B cell (primary cell): ENCODE measurements at regions not wholly inside any gene's neighbourhood (a gene's known extent, or its start where the extent isn't known, plus 50 kb on each side); places are given as distances from the start of the nearest gene placed in this dataset.

Source experiments
- ATAC-seq: fragments of 200-7000 bp; cut with Tn5 transposase; one replicate; pipeline ENCODE4 v1.10.0; 2021; ENCODE audit warnings: low read depth, mild to moderate bottlenecking, moderate number of reproducible peaks, moderate library complexity
- CTCF ChIA-PET: fragments of 350-600 bp; sonication (Branson Sonifier 250); formaldehyde crosslinking; loops from one replicate; lab custom pipeline; 2021; ENCODE audit warnings: antibody characterized with exemption, inconsistent platforms; lab: Charles Lee
- POLR2A ChIA-PET: fragments of 350-600 bp; sonication (Branson Sonifier 250); formaldehyde crosslinking; loops from one replicate; lab custom pipeline; 2021; ENCODE audit warnings: antibody characterized with exemption; lab: Charles Lee
- DNase-seq: peaks from one replicate; pipeline ENCODE4 v3.0.0; 2013
- H2AFZ ChIP-seq: 2 replicates; pipeline ENCODE4 v1.6.1; 2012; ENCODE audit warnings: mild to moderate bottlenecking, low read depth, low read length; ENCODE audit not compliant: insufficient read depth, poor library complexity, severe bottlenecking
- H3K27ac ChIP-seq, 2 donors: 1 replicate in 1 of 2; 2 replicates in 1 of 2; pipeline ENCODE4 v1.5.1; 2012 to 2013; ENCODE audit warnings: low read length in 2 of 2, mild to moderate bottlenecking in 2 of 2, moderate library complexity in 1 of 2
- H3K27me3 ChIP-seq, 4 experiments: fragments of 200-600 bp in 1 of 4; sonication (generic) in 1 of 4; replicated peaks in 1 of 4; 1 replicate in 2 of 4; 2 replicates in 2 of 4; pipeline versions ENCODE4 v1.6.1 to v1.7.0; 2013 to 2016; ENCODE audit warnings: low read length in 3 of 4, mild to moderate bottlenecking in 2 of 4, mixed read lengths in 1 of 4, moderate library complexity in 1 of 4; ENCODE audit not compliant: insufficient read depth in 4 of 4, control insufficient read depth in 3 of 4; ENCODE audit errors: control extremely low read depth in 1 of 4
- H3K36me3 ChIP-seq, 2 experiments: replicated peaks in 1 of 2; 1 replicate in 1 of 2; 2 replicates in 1 of 2; pipeline versions ENCODE4 v1.6.1 to v1.7.1; 2013; ENCODE audit warnings: low read length in 1 of 2; ENCODE audit not compliant: insufficient read depth in 2 of 2, control insufficient read depth in 1 of 2; ENCODE audit errors: control extremely low read depth in 1 of 2, extremely low read depth in 1 of 2
- H3K4me1 ChIP-seq, 2 donors: fragments of 200-600 bp in 1 of 2; sonication (generic) in 1 of 2; 1 replicate in 1 of 2; 2 replicates in 1 of 2; pipeline versions ENCODE4 v1.5.1 to v1.6.1; 2013 to 2017; ENCODE audit warnings: low read length in 2 of 2; ENCODE audit not compliant: control insufficient read depth in 2 of 2, insufficient read depth in 2 of 2
- H3K4me2 ChIP-seq: replicated peaks from 2 replicates; pipeline ENCODE3; 2012; ENCODE audit warnings: mild to moderate bottlenecking, low read depth, low read length; ENCODE audit not compliant: poor library complexity, severe bottlenecking
- H3K4me3 ChIP-seq, 5 experiments: fragments of 200-600 bp in 1 of 5; sonication (generic) in 1 of 5; 1 replicate in 3 of 5; 2 replicates in 2 of 5; pipeline versions ENCODE4 v1.5.1 to v1.7.0; 2011 to 2016; ENCODE audit warnings: low read length in 4 of 5, mild to moderate bottlenecking in 4 of 5, low read depth in 2 of 5, control low read depth in 1 of 5, moderate library complexity in 1 of 5; ENCODE audit not compliant: insufficient read depth in 1 of 5; ENCODE audit errors: control extremely low read depth in 1 of 5, extremely low read depth in 1 of 5
- H3K79me2 ChIP-seq: fragments of 200-600 bp; sonication (generic); one replicate; pipeline ENCODE4 v1.6.0; 2016; ENCODE audit warnings: low read length; ENCODE audit not compliant: control insufficient read depth, insufficient read depth
- H3K9ac ChIP-seq: fragments of 200-600 bp; sonication (generic); 2 replicates; pipeline ENCODE4 v1.6.1; 2017; ENCODE audit warnings: mild to moderate bottlenecking, low read length, moderate library complexity
- H3K9me3 ChIP-seq, 3 donors: one replicate each; pipeline versions ENCODE4 v1.6.1 to v1.7.1; 2013; ENCODE audit warnings: low read length in 2 of 3; ENCODE audit not compliant: control insufficient read depth in 2 of 3, insufficient read depth in 1 of 3; ENCODE audit errors: control extremely low read depth in 1 of 3
- H4K20me1 ChIP-seq: 2 replicates; pipeline ENCODE4 v1.6.0; 2012; ENCODE audit warnings: mild to moderate bottlenecking, low read length; ENCODE audit not compliant: insufficient read depth, control insufficient read depth, poor library complexity, severe bottlenecking
- H3K27ac Mint-ChIP-seq: one replicate; pipeline ENCODE4 v1.8.0; 2021; ENCODE audit warnings: mixed read lengths
- H3K27me3 Mint-ChIP-seq: one replicate; pipeline ENCODE4 v1.8.0; 2021; ENCODE audit warnings: mixed read lengths
- H3K4me1 Mint-ChIP-seq: one replicate; pipeline ENCODE4 v1.8.0; 2021; ENCODE audit warnings: mixed read lengths
- H3K4me3 Mint-ChIP-seq: one replicate; pipeline ENCODE4 v1.8.0; 2021; ENCODE audit warnings: mixed read lengths
- H3K9me3 Mint-ChIP-seq: one replicate; pipeline ENCODE4 v1.8.0; 2022; ENCODE audit warnings: mixed read lengths; ENCODE audit not compliant: insufficient read depth
- CTCF ChIP-seq: fragments of 200-600 bp; IDR thresholded peaks from one replicate; pipeline ENCODE4 v1.8.0; 2022; ENCODE audit warnings: antibody characterized with exemption, mild to moderate bottlenecking
- EZH2 ChIP-seq: IDR thresholded peaks from 2 replicates; pipeline ENCODE4 v1.6.1; 2012; ENCODE audit warnings: borderline replicate concordance, low read depth, mild to moderate bottlenecking, moderate library complexity, low read length; ENCODE audit not compliant: insufficient read depth, poor library complexity, severe bottlenecking
- WGBS: methylation state at CpG from one replicate; pipeline ENCODE4 v1.1.5; 2013; ENCODE audit warnings: missing lambda C conversion rate; ENCODE audit not compliant: insufficient coverage; 5-methylcytosine and 5-hydroxymethylcytosine counted together
- intact Hi-C: fragments of 100-400 bp; cut with micrococcal nuclease; formaldehyde crosslinking; loops from one replicate; pipeline ENCODE4 v1.10.0; 2022

GRCh38 chr9:16306586-16306985 lies 563.9 kb downstream of the BNC2 start:
- no peaks in the 10 kb centered on the region for H4K20me1 ChIP-seq
- H3K27ac Mint-ChIP-seq = no peak overlapping the region
- H3K9ac ChIP-seq = no peak overlapping the region
- DNase-seq = no peak
- ATAC-seq = no peak
- 100% methylated on average over 2 of the region's 3 CpGs for WGBS
- H3K4me3 Mint-ChIP-seq = no peak overlapping the region
- H3K27ac ChIP-seq = no peak overlapping the region
- CTCF ChIA-PET = no interaction called here
- peaks cover 5% of the 10 kb centered on the region for H3K9me3 Mint-ChIP-seq
- intact Hi-C loops = no loop called here
- H3K4me2 ChIP-seq = no peak overlapping the region
- H3K79me2 ChIP-seq = no peaks in the 10 kb centered on the region
- no peaks in the 10 kb centered on the region for H3K9me3 ChIP-seq
- H3K27me3 Mint-ChIP-seq = no peaks in the 10 kb centered on the region
- no peaks in the 10 kb centered on the region for H3K4me1 ChIP-seq
- H2AFZ ChIP-seq = no peak overlapping the region
- H3K27me3 ChIP-seq = no peaks in the 10 kb centered on the region
- POLR2A ChIA-PET = no interaction called here
- no peaks in the 10 kb centered on the region for H3K36me3 ChIP-seq
- TF ChIP-seq CTCF (no peak), EZH2 (no peak)
- H3K4me1 Mint-ChIP-seq = no peaks in the 10 kb centered on the region
- no peak overlapping the region for H3K4me3 ChIP-seq

DNA sequence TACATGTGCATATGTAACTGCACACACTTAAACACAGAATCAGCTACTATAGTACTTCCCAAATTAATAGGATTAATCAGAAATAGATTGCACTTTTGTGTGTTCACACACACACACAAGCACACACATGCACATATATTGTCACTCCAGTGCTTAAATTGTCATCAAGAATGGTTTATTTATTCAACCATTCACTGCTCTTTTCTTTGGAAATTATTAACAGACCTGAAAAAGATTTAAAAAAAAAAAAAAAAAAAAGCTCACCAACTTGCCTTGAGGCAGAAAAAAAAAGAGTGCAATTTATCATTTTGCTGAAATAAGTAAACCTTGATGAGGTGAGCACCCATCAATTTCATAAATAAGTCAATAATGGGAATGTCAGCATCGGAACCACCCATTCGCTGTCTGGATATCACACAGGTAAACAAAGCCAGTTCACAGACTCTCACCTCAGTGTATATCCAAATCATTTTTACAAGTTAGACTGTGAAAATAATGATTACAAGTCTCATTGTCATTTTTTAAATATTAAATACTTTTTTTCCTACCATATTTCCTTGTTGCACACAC lies 562.8 kb downstream of the BNC2 start:
- Mint-ChIP-seq H3K9me3 (peaks cover 2% of the 10 kb centered on the region), H3K4me1 (no peaks in the 10 kb centered on the region), H3K4me3 (no peak overlapping the region), H3K27me3 (no peaks in the 10 kb centered on the region), H3K27ac (no peak overlapping the region)
- Histone ChIP-seq H3K9ac (no peak overlapping the region), H3K4me2 (no peak overlapping the region), H4K20me1 (no peaks in the 10 kb centered on the region), H3K9me3 (no peaks in the 10 kb centered on the region), H3K4me3 (no peak overlapping the region), H3K79me2 (no peaks in the 10 kb centered on the region), H3K4me1 (no peaks in the 10 kb centered on the region), H2AFZ (no peak overlapping the region), H3K27me3 (no peaks in the 10 kb centered on the region), H3K27ac (no peak overlapping the region), H3K36me3 (no peaks in the 10 kb centered on the region)
- intact Hi-C loops = no loop called here
- DNase-seq = no peak
- WGBS = no CpG with 5 or more reads among the region's 2 CpGs
- ChIA-PET POLR2A (no interaction called here), CTCF (no interaction called here)
- TF ChIP-seq EZH2 = no peak
- TF ChIP-seq CTCF = no peak
- no peak for ATAC-seq
